Stimulated activated CD4-positive, alpha-beta T cell treated with anti-CD3 and anti-CD28 coated beads, Interleukin-1b, Interleukin-23, amount 100 ng/mL, for 24 hours (primary cell): ENCODE measurements at regions not wholly inside any gene's neighbourhood (a gene's known extent, or its start where the extent isn't known, plus 50 kb on each side); places are given as distances from the start of the nearest gene placed in this dataset.

Experiments
- DNase-seq, 4 experiments: peaks; one replicate each; pipeline ENCODE4 v3.0.0-alpha.2; 2020; ENCODE audit warnings: low read depth in 4 of 4, low spot score in 1 of 4

- no peak for DNase-seq
Observed at GRCh38 chr15:29331071-29331470, 61.4 kb upstream of the NSMCE3 start.

- no peak for DNase-seq
Observed at GRCh38 chr15:29324746-29325145, 55.1 kb upstream of the NSMCE3 start.

GRCh38 chr15:29323557-29323956 lies 53.9 kb upstream of the NSMCE3 start:
- DNase-seq: no peak

- DNase-seq: no peak
Observed at GRCh38 chr15:29322415-29322814, 52.8 kb upstream of the NSMCE3 start.

- DNase-seq: no peak
Observed at GRCh38 chr15:29320420-29320819, 50.8 kb upstream of the NSMCE3 start.

GRCh38 chr15:29319823-29320222 lies 50.2 kb upstream of the NSMCE3 start:
- DNase-seq: no peak
